Transverse colon (tissue), 4 donors: ENCODE measurements at regions not wholly inside any gene's neighbourhood (a gene's known extent, or its start where the extent isn't known, plus 50 kb on each side); places are given as distances from the start of the nearest gene placed in this dataset.

ENCODE experiments used
- EP300 ChIP-seq: sonication (generic); formaldehyde crosslinking; IDR thresholded peaks from one replicate; pipeline ENCODE4 v1.6.1; 2017; ENCODE audit warnings: antibody characterized with exemption, low read depth
- POLR2AphosphoS5 ChIP-seq, 3 donors: sonication (generic); formaldehyde crosslinking; IDR thresholded peaks; one replicate each; pipeline ENCODE4 v1.6.1; 2016; ENCODE audit warnings: antibody characterized with exemption in 3 of 3
- TF ChIP-seq, protein P1 (sequence below), 5 experiments: fragments of 200-600 bp in 3 of 5; fragments of 450-650 bp in 2 of 5; sonication (generic) in 3 of 5; IDR thresholded peaks; 1 replicate in 2 of 5; 2 replicates in 3 of 5; pipeline ENCODE4 v1.5.1; 2016 to 2017; ENCODE audit warnings: antibody characterized with exemption in 5 of 5, inconsistent platforms in 3 of 5, mild to moderate bottlenecking in 2 of 5, moderate library complexity in 1 of 5

DNA sequence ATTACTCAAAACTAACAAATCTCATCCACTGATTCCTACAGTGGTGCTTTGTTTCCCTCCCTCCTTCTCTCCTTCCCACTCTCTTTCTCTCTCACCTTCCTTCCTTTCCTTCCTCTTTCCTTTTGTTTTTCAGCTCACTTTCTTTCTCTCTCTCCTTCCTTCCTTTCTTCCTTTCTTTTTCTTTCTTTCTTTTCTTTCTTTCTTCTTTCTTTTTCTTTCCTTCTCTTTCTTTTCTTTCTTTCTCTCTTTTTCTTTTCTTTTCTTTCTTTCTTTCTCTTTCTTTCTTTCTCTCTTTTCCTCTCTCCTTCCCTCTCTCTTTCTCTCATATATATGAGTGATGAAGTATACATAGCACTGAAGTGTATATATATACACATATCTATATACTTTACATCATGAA lies 241.4 kb downstream of the CENPW start:
- TF ChIP-seq, protein P1, sequence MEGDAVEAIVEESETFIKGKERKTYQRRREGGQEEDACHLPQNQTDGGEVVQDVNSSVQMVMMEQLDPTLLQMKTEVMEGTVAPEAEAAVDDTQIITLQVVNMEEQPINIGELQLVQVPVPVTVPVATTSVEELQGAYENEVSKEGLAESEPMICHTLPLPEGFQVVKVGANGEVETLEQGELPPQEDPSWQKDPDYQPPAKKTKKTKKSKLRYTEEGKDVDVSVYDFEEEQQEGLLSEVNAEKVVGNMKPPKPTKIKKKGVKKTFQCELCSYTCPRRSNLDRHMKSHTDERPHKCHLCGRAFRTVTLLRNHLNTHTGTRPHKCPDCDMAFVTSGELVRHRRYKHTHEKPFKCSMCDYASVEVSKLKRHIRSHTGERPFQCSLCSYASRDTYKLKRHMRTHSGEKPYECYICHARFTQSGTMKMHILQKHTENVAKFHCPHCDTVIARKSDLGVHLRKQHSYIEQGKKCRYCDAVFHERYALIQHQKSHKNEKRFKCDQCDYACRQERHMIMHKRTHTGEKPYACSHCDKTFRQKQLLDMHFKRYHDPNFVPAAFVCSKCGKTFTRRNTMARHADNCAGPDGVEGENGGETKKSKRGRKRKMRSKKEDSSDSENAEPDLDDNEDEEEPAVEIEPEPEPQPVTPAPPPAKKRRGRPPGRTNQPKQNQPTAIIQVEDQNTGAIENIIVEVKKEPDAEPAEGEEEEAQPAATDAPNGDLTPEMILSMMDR (IDR thresholded peaks at IDR 0.05) = no peak
- TF ChIP-seq EP300 (no peak), POLR2AphosphoS5 (IDR thresholded peaks at IDR 0.05) (no peak)
